ENCODE measurements at regions not wholly inside any gene's neighbourhood (a gene's known extent, or its start where the extent isn't known, plus 50 kb on each side); places are given as distances from the start of the nearest gene placed in this dataset.
A peak's percentile ranks its signal among the peaks of the same experiment; 100 is the strongest.
"Not testable (repeated sequence)": the region's sequence is repeated elsewhere in the genome, so short reads cannot be mapped to it uniquely, and the experiment has no call there.

DNA sequence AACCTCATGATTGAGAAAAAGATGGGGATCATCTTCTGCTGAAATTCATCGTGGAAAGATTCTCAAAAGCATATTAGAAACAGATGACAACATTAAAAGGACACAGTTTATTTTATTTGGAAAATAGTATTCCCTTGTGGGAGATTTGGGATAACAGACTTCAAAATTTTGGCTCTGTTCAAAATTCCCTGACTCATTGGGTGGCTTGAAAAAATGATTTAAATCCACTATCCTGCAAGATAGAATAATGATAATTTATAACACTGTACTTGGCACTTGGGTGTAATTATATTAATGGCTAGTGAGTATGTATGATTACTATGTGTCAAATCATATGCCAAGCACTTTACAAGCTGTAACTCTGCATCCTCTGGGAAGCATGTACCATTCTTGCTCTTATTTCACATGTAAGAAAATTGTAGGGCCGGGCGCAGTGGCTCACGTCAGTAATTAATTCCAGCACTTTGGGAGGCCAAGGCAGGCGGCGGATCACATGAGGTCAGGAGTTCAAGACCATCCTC is 128.8 kb downstream of the LMNTD1 start:
- no peak for DNase-seq (ENCODE audit: low spot score)

DNA sequence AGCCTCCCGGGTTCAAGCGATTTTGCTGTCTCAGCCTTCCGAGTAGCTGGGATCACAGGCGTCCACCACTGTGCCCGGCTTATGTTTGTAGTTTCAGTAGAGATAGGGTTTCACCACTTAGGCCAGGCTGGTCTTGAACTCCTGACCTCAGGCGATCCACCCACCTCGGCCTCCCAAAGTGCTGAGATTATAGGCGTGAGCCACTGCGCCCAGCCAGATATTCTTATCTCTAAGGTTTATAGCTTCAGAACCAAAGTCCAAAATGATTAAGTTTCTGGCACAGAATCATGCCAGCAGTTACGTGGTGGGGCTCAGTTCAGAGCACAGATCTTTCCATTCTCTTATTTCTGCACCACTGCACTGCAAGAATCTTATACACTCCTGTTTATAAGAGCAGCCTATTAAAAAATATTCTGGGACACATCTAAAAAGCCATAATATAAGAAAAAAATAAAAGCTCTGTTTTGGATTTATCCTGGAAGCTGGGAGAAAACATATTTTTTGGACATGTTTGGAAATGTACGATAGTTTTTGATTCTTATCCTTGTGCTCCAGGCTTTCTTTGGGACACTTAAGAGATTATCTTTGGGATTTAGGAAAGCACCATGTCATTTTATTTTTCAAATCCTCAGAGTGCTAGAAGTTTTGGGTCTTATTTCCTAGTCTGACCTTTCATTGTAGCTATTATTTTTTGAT is 129.6 kb downstream of the LMNTD1 start:
- DNase-seq (ENCODE audit: low spot score): peak; percentile 21

DNA sequence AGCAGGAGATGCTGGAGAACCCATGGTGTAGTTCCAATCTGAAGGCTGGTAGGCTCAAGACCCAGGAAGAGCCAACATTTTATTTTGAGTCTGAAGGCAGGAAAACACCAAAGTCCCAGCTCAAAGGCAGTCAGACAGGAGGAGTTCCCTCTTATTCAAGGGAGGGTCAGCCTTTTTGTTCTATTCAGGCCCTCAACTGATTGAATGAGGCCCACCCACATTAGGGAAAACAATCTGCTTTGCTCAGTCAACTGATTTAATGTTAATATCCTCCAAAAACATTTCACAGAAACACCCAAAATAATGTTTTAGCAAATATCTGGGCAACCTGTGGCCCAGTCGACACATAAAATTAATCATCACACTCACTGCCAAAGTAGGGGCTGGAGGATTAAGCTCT is 130.8 kb downstream of the LMNTD1 start:
- DNase-seq (ENCODE audit: low spot score): no peak

DNA sequence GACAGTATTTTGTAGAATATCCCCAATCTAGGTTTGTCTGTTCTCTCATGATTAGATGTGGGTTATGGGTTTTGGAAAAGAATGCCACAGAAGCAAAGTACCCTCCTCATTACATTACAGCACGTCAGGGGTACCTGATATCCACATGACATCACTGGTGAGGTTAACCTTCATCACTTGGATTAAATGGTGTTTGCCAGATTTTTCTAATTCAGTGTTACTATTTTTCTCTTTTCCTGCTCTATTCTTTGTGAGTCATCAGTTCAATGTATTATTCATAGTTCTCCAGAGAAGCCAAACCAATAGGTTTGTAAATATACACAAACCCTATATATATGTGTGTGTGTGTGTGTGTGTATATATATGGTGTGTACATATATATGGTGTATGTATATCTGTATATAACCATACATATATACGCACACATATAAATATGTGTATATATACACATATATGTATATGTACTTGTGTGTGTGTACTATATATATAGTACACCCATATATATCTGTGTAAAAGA is 131.4 kb downstream of the LMNTD1 start:
- DNase-seq (ENCODE audit: low spot score): no peak

DNA sequence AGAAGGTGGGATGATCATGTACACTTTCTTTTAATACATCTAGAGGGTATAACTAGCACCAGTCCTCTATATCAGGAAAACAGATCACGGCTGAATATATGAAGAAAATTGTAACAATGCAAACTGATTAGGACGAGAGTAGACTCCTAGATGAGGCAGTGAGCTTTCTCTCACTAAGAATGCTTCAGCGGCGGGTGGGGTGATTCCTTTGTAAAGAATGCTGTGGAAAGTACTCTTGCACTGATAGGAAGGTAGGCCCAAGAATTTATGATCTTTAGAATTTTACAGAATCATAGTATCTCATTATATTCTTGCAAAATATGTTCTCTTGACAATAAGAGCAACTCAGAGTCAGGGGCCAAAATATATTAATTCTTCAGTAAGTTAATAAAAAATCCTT is 133.0 kb downstream of the LMNTD1 start:
- no peak for DNase-seq (ENCODE audit: low spot score)

DNA sequence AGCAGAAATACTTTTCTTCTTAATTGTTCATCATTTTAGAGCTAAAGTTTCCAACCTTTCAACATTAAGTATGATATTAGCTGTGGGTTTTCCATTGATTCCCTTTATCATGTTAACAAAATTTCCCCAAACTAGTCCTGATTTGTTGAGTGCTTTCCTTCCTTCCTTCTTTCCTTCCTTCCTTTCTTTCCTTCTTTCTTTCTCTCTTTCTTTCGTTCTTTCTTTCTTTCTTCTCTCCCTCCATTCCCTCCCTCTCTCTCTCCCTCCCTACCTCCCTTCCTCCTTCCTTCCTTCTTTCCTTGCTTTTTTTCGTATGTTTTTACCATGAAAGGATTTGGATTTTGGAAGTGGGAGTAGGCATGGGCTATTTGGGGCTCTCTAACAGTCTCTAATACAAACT is 133.5 kb downstream of the LMNTD1 start:
- DNase-seq (ENCODE audit: low spot score): no peak

DNA sequence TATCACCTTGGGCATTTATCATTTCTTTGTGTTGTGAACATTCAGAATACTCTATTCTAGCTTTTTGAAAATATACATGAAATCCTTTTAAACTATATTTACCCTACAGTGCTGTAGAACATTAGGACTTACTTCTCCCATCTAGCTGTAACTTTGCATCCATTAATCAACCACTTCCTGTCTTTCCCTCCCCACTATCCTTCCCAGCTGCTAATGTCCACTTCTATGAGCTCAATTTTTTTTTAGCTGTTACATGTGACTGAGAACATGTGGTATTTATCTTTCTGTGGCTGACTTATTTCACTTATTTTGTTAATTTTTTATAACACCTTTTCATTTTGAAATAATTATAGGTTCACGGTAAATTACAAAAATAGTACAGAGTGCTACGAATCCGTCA is 136.0 kb downstream of the LMNTD1 start:
- DNase-seq (ENCODE audit: low spot score): no peak

DNA sequence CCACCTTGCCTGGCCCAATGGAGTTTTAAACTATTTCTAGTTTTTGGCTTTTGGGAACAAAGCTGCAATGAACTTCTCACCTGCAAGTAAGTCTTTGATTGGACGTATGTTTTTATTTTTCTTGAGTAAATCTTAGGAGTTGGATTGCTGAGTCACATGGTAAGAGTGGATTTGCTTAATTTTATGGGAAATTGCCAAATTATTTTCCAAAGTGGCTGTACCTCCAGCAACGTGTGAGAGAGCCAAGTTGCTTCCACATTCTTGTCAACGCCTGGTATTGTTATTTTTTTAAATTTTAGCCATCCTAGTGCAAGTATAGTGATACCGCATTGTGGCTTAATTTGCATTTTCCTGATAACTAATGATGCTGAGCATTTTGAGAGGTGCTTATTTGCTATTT is 136.6 kb downstream of the LMNTD1 start:
- no peak for DNase-seq (ENCODE audit: low spot score)

DNA sequence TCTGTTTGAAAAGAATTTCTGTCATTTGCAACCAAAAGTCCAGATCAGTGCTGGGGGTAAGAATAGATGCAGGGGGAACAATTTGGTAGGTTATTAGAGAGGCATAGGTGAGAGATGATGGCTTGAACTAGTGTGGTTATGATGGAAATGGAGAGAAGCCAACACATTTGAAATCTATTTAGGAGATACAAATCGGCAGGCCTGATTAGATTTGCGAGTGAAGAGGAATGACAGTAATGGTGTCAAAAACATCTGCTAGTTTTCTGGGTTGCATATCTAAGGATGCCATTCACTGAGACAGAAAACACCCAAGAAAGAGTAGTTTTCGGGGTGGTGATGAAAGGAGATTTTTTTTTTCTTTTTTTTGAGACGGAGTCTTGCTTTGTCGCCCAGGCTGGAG is 138.1 kb downstream of the LMNTD1 start:
- no peak for DNase-seq (ENCODE audit: low spot score)

DNA sequence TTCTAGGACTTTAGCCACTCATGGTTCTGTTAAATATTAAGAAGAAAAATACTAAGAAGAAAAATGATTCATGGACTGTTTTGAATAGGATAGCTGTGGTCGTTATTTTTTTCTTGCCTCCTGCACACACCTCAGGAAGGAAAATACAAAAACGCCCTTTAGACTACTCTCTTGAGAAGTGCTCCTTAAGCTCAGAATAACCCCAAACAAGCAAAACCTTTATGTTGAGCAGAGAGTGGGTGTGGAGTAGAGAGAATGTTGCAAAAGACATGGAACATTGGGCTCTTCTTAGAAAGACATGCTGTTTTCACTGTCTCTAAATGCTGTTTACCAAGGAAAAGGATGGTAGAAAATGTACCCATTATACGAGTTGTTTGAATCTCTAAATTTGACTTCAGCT is 140.3 kb downstream of the LMNTD1 start:
- DNase-seq (ENCODE audit: low spot score): no peak

DNA sequence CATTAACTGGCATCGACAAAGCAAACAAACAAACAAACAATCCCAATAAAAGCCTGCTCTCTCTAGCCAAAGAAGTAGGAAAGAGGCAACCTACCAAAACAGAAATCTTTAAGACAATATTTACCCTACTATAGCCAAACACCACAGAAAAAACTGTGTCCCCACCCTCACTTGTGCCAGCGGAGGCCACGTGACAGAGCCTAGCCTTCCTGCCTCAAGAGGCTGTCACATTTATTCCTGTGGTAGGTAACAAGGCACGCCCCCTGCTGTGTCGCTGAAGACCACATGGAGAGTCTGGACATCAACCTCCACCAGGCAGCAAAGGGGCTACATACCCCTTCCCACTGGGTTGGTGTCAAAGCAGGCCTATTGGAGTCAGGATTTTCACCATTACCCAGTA is 148.1 kb downstream of the LMNTD1 start:
- no peak for DNase-seq (ENCODE audit: low spot score)

DNA sequence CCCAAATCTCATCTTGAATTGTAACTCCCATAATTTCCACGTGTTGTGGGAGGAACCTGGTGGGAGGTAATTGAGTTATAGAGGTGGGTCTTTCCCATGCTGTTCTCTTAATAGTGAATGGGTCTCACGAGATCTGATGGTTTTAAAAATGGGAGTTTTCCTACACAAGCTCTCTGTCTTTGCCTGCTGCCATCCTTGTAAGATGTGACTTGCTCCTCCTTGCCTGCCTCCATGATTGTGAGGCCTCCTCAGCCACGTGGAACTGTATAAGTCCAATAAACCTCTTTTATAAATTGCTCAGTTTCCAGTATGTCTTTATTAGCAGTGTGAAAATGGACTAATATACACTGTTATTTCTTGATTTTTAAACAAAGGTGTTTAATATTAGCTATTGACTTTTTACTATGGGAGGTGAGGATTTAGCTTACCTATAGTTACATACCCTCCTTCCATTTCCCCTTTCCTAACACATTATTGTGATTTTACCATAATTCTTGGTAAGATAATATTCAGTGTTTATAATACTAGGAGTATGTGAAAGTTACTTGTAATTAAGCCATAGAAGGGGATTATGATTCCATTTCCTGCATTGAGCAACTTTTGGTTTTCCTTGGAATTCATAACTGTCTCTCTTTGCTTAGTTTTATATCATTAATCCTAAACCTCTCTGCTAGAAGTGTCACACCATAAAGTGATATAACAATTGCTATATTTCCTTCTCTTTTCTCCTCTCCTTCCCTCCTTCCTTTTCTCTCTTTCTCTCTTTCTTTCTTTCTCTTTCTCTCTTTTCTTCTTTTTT is 151.0 kb upstream of the KRAS start:
- no peak for DNase-seq (ENCODE audit: low spot score)

DNA sequence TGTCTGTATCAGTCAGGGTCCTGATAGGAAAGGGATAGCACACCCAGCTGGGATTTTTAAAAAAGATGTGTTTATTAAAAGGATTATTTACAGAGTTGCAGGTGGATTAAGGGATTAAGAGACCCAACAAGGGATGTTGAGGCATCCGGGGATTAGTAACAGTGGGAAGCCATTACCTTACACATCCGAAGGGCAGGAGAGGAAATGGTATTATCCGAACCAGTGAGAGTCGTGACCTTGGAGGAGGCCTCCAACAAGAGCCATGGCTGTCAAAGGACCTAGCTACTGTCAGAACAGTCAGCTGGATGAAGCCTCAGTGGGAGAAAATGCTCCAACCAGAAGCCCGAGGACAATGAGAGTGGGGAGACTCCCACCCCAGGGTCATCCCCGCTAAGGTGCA is 146.3 kb upstream of the KRAS start:
- DNase-seq (ENCODE audit: low spot score): no peak

DNA sequence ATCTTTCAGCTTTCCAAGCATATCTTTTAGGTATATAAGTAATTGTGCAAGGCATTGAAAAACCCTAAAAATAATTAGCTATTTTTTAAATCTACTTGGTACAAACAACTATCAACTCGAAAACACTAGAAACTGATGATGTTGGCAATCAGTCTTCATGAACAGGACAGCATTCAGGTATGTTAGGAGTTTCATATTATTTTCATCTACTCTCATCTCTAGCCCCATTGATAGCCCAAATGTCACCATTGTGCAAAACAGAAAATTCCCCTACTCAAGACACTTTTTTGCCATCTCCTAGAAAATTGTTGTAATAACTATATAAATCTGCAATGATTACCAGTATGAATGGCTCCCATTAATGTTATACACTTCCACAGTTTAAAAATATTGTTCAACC is 144.5 kb upstream of the KRAS start:
- DNase-seq (ENCODE audit: low spot score): no peak

DNA sequence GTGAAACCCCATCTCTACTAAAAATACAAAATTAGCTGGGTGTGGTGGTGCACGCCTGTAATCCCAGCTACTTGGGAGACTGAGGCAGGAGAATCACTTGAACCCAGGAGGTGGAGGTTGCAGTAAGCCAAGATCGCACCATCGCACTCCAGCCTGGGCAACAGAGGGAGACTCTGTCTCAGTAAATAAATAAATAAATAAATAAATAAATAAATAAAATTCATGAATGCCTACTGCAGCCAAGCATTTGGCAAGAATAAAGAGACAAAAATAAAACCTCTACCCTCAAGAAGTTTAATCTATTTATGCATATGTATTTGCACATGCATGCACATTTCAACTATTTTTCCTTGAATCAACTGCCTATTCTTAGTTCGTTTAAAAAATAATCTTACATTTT is 144.0 kb upstream of the KRAS start:
- DNase-seq (ENCODE audit: low spot score): not testable (repeated sequence)

DNA sequence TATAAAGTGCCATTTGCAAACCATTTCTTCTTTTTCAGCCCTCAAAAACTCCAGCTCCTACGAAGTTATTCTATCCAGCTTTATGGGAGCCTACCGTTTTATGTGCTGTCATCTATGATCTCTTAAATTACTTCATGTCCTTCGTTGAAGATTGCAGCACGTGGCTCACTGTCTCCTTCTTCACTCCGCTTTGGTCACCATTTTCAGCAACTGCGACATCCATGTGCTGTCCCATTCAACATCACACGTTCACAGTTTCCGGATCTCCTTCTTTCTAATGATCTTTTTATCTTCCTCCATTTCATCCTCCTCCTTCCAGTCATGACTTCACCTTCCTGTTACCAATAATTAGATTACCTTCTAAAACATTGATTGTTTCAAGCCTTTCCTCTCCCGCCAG is 143.3 kb upstream of the KRAS start:
- no peak for DNase-seq (ENCODE audit: low spot score)

DNA sequence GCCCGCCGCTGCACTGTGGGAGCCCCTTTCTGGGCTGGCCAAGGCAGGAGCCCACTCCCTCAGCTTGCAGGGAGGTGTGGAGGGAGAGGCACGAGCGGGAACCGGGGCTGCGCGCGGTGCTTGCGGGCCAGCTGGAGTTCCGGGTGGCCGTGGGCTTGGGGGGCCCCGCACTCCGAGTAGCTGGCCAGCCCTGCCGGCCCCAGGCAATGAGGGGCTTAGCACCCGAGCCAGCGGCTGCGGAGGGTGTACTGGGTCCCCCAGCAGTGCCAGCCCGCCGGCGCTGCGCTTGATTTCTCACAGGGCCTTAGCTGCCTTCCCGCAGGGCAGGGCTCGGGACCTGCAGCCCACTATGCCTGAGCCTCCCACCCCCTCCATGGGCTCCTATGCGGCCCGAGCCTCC is 140.6 kb upstream of the KRAS start:
- not testable (repeated sequence) for DNase-seq (ENCODE audit: low spot score)

DNA sequence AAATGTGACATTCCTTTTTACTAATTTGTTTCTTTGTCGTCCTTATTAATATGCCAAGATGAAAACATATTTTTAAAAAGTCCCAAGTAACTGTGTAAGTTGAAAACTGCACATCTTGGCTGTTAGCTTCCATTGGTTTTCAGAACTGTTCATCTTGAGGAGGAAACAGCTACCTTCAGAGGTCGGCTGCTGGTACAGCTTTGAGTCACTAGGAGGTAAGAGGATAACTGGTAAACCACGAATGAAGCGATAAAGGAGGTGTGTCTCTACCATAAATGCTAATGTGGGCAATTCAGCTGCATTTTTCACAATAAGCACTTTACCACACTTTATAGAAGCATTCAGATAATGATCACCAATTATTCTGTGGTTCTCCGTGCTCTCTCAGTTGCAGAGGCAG is 137.5 kb upstream of the KRAS start:
- no peak for DNase-seq (ENCODE audit: low spot score)

DNA sequence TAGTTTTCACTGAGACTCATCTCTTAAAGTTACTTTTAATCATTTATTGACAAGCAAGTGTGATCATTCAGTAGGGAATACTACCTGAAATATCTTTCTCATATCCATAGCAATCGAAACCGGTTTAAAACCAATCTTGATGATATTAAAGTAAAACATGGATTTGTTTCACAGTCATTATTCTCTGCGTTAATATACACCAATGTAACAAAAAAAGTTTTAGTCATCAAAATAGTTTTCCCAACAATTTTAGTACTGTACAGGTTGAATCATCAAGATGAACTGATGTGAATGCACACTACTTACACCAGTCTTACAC is 137.0 kb upstream of the KRAS start:
- no peak for DNase-seq (ENCODE audit: low spot score)

DNA sequence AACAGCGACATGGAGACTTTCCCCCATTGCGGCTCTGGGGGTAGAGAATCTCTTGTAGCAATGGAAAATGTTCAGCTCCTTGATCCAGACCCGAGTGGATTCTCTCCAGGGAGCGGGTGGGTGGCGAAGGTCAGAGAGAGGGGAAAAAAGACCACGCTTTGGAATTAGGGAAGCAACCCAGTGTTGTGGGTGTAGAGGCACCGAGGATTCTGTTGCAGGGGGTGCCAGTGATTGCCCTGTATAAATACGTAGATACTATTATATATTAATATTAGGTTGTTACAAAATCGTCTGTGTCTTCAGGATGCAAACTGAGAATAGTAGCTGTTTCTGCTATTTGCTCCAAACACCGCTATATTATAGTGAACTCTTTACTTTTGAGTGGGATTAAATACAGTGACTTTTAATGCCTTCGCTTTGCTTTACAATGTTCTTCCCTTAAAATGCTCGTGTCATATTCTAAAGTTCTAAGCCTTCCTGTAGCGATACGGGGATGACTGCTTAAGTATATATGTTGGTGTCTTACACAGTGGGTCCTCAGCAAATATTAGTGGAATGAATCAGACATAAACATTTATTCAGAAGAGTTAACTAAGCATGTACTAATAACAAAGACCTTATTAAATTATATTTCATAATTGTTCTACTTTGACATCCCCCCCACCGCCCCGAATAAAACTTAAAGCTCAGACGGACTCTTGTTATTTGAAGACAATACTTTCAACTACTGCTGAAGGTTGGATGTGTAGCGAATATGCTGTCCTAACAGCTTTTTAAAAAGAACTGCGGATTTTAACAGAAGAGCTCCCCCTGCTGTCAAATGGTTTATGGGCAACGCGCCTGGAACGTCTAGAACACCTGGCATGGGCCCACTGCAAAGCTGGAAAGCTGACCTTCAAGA is 136.4 kb upstream of the KRAS start:
- peak; percentile 91 for DNase-seq (ENCODE audit: low spot score)

DNA sequence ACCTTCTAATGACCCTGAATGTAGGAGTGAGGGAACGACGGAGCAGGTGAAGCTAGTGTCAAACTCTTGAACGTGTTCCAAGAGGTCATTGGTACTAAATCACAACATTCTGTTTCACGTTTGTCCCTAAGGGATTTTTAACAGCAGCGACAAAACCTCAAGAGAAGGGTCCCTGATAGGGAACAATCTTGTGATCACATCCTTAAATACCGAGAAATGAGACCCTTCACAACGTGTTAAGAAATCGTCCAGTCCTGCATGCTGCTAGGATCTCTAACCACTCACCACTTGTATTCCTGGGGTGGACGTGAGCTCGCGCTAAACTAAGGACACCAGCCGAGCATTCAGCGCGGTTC is 134.1 kb upstream of the KRAS start:
- no peak for DNase-seq (ENCODE audit: low spot score)

All from mucosa of gallbladder (tissue), 1 donor.